Brain pericyte (primary cell): ENCODE measurements at regions not wholly inside any gene's neighbourhood (a gene's known extent, or its start where the extent isn't known, plus 50 kb on each side); places are given as distances from the start of the nearest gene placed in this dataset.
"Not testable (repeated sequence)": the region's sequence is repeated elsewhere in the genome, so short reads cannot be mapped to it uniquely, and the experiment has no call there.

ENCODE experiments used
- DNase-seq: peaks from one replicate; pipeline ENCODE4 v3.0.0-alpha.2; 2012; ENCODE audit warnings: low read depth, low spot score

GRCh38 chr6:114810468-114810867, 467.6 kb upstream of the HS3ST5 start:
- no peak for DNase-seq

GRCh38 chr6:114805426-114805825, 462.6 kb upstream of the HS3ST5 start:
- not testable (repeated sequence) for DNase-seq

- DNase-seq: no peak
Measured at GRCh38 chr6:114796576-114796975, 453.8 kb upstream of the HS3ST5 start.

GRCh38 chr6:114793428-114793827, 450.6 kb upstream of the HS3ST5 start:
- DNase-seq: no peak

DNA sequence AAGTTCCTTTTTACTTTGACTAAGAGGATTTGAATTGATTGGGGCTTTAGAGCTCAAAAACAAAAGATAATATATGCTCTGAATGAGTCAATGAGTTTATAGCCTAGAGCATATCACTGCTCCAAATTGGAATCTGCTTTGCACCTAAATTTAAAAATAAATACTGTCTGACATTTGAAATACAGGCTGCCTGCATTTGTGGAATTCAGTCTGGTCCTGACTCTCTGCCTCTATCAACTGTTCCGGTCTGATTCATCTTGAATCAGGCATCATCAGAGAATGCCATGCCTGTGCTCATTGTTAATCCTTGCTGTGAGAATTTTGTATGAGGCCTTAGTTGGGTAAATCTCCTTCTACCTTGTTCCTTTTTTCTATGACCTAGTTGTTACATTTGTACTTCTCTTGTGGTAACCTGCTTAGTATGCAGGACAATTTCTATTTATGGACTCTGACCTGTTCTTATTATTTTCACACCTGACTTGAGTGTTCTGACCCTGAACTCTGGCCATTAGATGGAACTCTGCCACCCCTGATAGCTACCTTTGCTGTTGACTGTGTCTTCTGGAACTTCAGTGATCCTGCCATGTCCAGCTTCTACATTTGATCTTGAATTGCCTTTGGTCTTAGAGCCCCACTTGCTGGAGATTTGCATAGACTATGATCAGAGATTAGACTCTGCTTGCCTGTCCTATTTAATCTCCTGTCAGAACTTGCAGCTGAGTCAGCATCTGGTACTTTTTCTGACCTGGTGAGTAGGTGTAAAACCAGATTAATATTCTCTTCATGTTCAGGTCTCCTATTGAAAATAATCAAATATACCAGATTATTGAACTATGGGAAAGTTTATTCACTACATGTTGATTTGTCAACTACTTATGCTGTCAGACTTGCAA, 442.7 kb upstream of the HS3ST5 start:
- no peak for DNase-seq

DNA sequence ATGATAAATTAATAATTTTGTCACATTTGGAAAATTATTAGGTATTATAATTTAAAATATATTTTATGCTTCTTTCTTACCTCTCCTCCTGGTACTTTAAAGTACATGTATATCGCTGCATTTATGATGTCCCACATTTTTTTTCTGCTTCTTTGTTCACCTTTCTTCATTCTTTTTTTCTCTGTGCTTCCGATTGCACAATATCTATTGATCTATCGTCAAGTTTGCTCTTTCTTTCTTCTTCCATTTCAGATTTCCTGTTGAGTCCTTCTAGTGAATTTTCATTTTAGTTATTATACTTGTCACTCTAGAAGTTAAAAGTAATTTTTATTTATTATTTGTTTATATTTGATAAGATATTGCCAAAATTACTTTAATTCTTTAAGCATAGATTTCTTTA, 441.0 kb upstream of the HS3ST5 start:
- no peak for DNase-seq

DNA sequence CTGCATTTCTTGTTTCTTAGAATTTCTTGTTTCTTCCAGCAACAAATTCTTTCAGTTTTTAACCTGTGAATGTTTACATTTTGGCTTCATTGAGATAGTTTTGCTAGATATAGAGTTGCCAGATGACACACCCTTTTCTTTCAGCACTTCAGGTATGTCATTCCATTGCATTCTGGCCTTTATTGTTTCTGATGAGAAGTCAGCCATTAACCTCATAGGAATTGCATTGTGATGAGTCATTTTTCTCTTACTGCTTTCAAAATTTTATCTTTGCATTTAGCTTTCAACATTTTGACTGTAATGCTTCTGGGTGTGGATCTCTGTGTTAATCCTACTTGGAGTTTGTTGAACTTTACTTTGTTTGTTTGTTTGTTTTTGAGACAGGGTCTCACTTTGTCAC, 440.3 kb upstream of the HS3ST5 start:
- no peak for DNase-seq

- no peak for DNase-seq
Measured at GRCh38 chr6:114764866-114765265, 422.0 kb upstream of the HS3ST5 start.

DNA sequence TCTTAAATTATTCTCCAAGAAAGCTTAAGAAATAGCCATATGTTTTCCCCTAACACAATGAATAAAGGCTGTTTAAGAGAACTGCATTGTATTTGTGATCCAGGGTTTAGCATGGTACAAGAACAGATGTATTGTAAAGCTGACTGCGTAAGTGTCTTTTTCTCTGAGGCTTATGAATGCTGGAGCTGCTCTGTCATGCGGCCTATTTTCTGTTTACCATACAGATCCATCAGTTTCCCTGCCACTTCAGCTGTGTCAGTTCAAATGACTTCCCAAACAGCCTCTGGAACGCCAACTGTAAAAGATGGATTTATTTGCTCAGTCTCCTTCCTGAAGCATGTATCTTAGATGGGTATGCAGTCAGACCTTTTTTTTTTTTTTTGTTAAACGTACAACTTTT, 419.3 kb upstream of the HS3ST5 start:
- no peak for DNase-seq

DNA sequence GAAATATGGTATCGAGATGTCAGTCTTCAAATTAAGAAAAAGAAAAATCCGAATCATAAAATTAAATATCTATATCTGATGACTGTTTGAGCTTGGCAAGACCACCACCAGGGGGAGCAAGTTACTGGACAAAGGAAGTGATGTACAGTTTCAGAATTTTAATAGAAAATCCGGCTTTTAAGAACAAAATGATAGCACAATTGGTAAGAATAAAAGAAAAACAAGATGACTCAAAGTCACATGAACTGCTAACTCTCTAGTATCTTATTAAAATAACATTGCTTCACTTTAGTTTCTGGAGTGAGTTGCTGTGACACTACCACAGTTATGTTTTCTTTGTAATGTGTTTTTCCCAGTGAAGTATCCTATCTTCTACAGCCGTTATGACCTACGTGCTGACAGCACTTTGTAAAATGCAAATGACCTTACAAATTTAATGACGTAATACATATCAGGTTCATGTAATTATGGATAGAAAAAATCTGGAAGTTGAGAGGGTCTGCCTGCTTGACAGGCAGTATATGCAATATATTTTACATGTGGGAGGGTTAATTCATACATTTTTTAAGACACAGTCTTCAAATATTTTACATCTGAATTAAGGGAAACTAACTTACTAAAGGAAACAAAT, 405.3 kb upstream of the HS3ST5 start:
- DNase-seq: peak; percentile 34

DNA sequence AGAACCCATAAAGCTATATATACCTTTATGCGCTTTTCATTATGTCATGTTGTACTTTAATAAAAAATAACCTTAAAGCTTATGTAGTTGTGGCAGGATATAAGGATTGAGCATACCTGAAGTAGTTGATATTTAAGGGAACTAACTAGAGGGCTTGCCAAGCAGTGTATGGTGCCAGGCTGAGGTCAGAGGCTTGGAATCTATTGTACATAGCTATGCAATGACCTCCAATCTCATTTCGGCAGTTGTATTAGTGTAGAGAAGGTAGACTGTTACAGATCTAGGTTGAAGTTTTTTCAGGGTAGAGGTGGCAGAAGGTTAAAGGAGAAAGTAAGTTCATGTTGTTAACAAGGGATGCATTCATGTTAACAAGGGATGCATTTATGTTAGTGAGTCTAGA, 397.7 kb upstream of the HS3ST5 start:
- DNase-seq: no peak

- DNase-seq: no peak
Measured at GRCh38 chr6:114739656-114740055, 396.8 kb upstream of the HS3ST5 start.

- DNase-seq: no peak
Measured at GRCh38 chr6:114735025-114735735, 392.4 kb upstream of the HS3ST5 start.

- no peak for DNase-seq
Measured at GRCh38 chr6:114733596-114733995, 390.8 kb upstream of the HS3ST5 start.

- DNase-seq: peak; percentile 1
Measured at GRCh38 chr6:114718716-114719270, 376.0 kb upstream of the HS3ST5 start.

DNA sequence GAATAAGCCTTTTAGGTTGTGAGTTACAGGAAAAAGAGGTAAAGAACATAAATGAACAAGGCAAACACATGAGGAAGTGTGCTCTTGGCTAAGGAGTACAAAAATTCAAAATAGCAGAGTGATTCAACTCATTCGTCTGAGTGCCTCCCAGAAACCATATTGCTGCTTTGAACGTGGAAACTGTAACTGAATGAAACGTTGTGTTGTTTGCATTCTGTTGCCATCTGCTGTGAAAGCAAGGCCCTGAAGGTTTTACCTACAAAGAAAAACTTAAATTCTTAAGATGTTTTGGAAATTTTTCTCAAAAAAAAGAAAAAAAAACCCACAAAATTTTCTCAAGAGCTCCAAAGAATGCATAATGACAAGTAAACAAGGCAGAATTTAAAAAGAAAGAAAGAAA, 375.4 kb upstream of the HS3ST5 start:
- no peak for DNase-seq

- DNase-seq: no peak
Measured at GRCh38 chr6:114714836-114715507, 372.1 kb upstream of the HS3ST5 start.

- DNase-seq: no peak
Measured at GRCh38 chr6:114713690-114714089, 370.9 kb upstream of the HS3ST5 start.

GRCh38 chr6:114712129-114712662, 369.4 kb upstream of the HS3ST5 start:
- DNase-seq: no peak

DNA sequence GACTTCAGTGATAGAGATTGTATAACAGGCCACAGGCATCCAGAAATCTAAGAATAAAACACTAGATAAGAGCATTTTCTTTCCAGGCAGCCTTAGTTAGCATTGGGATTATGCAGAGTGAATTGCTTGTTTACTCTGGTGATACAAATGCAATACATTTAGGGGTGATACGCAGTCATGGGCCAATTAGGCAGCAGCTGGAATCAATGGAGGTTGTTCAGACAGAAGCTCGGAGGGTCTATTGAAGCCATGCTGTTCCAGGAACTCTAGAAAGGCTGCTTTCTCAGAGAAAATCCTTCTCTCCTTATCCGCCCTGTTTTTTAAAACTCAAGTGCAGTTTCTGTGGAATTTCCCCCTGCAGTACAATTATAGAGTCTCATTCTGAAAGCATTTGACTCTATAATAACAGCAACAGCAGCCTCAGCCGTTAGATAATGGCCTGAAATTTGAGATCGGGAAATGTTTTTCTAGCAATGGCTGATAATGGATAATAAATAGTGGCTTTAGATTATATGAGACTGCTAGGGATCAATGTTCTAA, 364.3 kb upstream of the HS3ST5 start:
- DNase-seq: no peak

- DNase-seq: no peak
Measured at GRCh38 chr6:114690625-114691024, 347.8 kb upstream of the HS3ST5 start.
